HFFc6 (cell line): ENCODE measurements at regions not wholly inside any gene's neighbourhood (a gene's known extent, or its start where the extent isn't known, plus 50 kb on each side); places are given as distances from the start of the nearest gene placed in this dataset.
"Not testable (repeated sequence)": the region's sequence is repeated elsewhere in the genome, so short reads cannot be mapped to it uniquely, and the experiment has no call there.

Experiments used
- DNase-seq: peaks from one replicate; pipeline ENCODE4 v3.0.0-alpha.2; 2018
- H3K27ac Mint-ChIP-seq: 2 replicates; pipeline ENCODE4 v1.8.0; 2020; ENCODE audit warnings: mild to moderate bottlenecking, mixed read lengths
- H3K27me3 Mint-ChIP-seq: 2 replicates; pipeline ENCODE4 v1.8.0; 2021; ENCODE audit warnings: mild to moderate bottlenecking, moderate library complexity, mixed read lengths; ENCODE audit not compliant: insufficient read depth
- H3K36me3 Mint-ChIP-seq: 2 replicates; pipeline ENCODE4 v1.8.0; 2021; ENCODE audit warnings: low read depth, mixed read lengths
- H3K4me1 Mint-ChIP-seq: 2 replicates; pipeline ENCODE4 v1.8.0; 2020; ENCODE audit warnings: low read depth, mixed read lengths
- H3K4me3 Mint-ChIP-seq: 2 replicates; pipeline ENCODE4 v1.8.0; 2020; ENCODE audit warnings: mild to moderate bottlenecking, moderate library complexity, mixed read lengths
- H3K9me3 Mint-ChIP-seq: 2 replicates; pipeline ENCODE4 v1.8.0; 2020; ENCODE audit warnings: mild to moderate bottlenecking, mixed read lengths
- CTCF ChIP-seq: fragments of 200-600 bp; sonication (generic); IDR thresholded peaks from 2 replicates; pipeline ENCODE4 v1.5.0; 2021; ENCODE audit warnings: antibody characterized with exemption, mild to moderate bottlenecking

DNA sequence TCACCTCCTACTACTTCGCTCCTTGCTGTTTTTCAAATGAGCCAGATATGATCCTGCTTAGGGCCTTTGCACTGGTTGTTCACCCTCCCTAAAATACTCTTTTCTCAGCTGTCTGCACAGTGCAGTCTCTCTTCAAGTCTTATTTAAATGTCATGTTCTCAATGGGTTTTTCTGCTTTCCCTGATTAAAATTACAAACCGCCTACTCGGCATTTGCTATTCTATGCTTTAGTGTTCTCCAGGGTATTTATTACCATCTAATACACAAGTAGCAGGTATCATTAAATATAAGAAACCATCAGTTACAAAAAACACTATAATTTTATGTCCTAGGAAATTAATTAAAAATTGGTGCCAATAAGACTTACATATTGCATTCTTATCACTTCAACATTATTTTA is 108.0 kb upstream of the TMTC1 start:
- no peak for TF ChIP-seq CTCF
- no peak overlapping the region for H3K4me3 Mint-ChIP-seq
- H3K27me3 Mint-ChIP-seq: peaks cover 2% of the 10 kb centered on the region; the same call in 1 of the 2 replicates
- H3K4me1 Mint-ChIP-seq: no peaks in the 10 kb centered on the region
- H3K36me3 Mint-ChIP-seq: no peaks in the 10 kb centered on the region
- DNase-seq: no peak
- H3K27ac Mint-ChIP-seq: no peak overlapping the region
- H3K9me3 Mint-ChIP-seq: peaks cover 54% of the 10 kb centered on the region

DNA sequence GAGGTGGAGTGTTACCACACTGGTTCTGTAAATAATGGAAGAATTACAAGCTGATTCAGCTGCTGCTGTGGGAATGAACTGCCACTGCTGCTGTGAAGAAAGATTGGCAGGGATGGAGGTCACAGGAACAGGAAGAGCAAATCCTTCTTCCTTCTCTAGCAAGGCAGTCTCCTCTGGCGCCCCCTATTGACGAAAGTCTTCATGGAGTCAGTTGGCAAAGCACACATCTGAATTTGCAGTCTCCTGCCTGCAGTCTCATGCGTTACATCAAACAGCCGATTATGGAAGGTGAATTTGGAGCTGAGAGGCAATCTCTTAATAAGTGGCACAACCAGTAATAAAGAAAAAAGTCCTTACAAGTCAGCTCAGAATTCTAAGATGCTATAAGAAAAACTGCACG is 106.0 kb upstream of the TMTC1 start:
- no peak for DNase-seq
- H3K4me3 Mint-ChIP-seq: no peak overlapping the region
- peaks cover 3% of the 10 kb centered on the region for H3K27me3 Mint-ChIP-seq
- H3K4me1 Mint-ChIP-seq: no peaks in the 10 kb centered on the region
- H3K27ac Mint-ChIP-seq: no peak overlapping the region
- peaks cover 43% of the 10 kb centered on the region for H3K9me3 Mint-ChIP-seq
- no peak for TF ChIP-seq CTCF
- peaks cover 1% of the 10 kb centered on the region; the same call in 1 of the 2 replicates for H3K36me3 Mint-ChIP-seq

GRCh38 chr12:29888777-29889176 is 105.0 kb upstream of the TMTC1 start:
- no peak overlapping the region for H3K27ac Mint-ChIP-seq
- no peaks in the 10 kb centered on the region for H3K4me1 Mint-ChIP-seq
- H3K9me3 Mint-ChIP-seq: peaks cover 48% of the 10 kb centered on the region
- peaks cover 3% of the 10 kb centered on the region; the same call in 1 of the 2 replicates for H3K36me3 Mint-ChIP-seq
- H3K27me3 Mint-ChIP-seq: peaks cover 2% of the 10 kb centered on the region; the same call in 1 of the 2 replicates
- no peak overlapping the region for H3K4me3 Mint-ChIP-seq
- TF ChIP-seq CTCF: no peak
- DNase-seq: no peak

- not testable (repeated sequence) for H3K4me3 Mint-ChIP-seq, H3K4me1 Mint-ChIP-seq, DNase-seq, H3K27me3 Mint-ChIP-seq, H3K27ac Mint-ChIP-seq, H3K36me3 Mint-ChIP-seq
- H3K9me3 Mint-ChIP-seq: peaks cover 46% of the 10 kb centered on the region
Observed at GRCh38 chr12:29884957-29885356, 101.2 kb upstream of the TMTC1 start.

GRCh38 chr12:29883941-29884554 is 100.3 kb upstream of the TMTC1 start:
- peaks cover 2% of the 10 kb centered on the region; the same call in 1 of the 2 replicates for H3K27me3 Mint-ChIP-seq
- peaks cover 3% of the 10 kb centered on the region; the same call in 1 of the 2 replicates for H3K36me3 Mint-ChIP-seq
- no peaks in the 10 kb centered on the region for H3K4me1 Mint-ChIP-seq
- H3K27ac Mint-ChIP-seq: no peak overlapping the region
- DNase-seq: no peak
- H3K9me3 Mint-ChIP-seq: peaks cover 43% of the 10 kb centered on the region
- no peak for TF ChIP-seq CTCF
- no peak overlapping the region for H3K4me3 Mint-ChIP-seq

- no peak overlapping the region for H3K27ac Mint-ChIP-seq
- no peak overlapping the region for H3K4me3 Mint-ChIP-seq
- H3K36me3 Mint-ChIP-seq: peaks cover 3% of the 10 kb centered on the region; the same call in 1 of the 2 replicates
- no peak for TF ChIP-seq CTCF
- no peak for DNase-seq
- H3K4me1 Mint-ChIP-seq: no peaks in the 10 kb centered on the region
- peaks cover 42% of the 10 kb centered on the region for H3K9me3 Mint-ChIP-seq
- peaks cover 2% of the 10 kb centered on the region; the same call in 1 of the 2 replicates for H3K27me3 Mint-ChIP-seq
Observed at GRCh38 chr12:29883525-29883924, 99.8 kb upstream of the TMTC1 start.
